ENCODE measurements at regions not wholly inside any gene's neighbourhood (a gene's known extent, or its start where the extent isn't known, plus 50 kb on each side); places are given as distances from the start of the nearest gene placed in this dataset.

GRCh38 chr11:7175007-7175406 lies 76.7 kb upstream of the SYT9 start:
- Histone ChIP-seq H2AFZ (ENCODE audit: low read depth) (no peak overlapping the region), H3K4me2 (no peak overlapping the region), H3K4me3 (ENCODE audit: low read depth in 2 of 2, low read length in 1 of 2) (no peak overlapping the region), H4K20me1 (ENCODE audit: insufficient read depth) (no peaks in the 10 kb centered on the region), H3K27ac (ENCODE audit: low read depth in 2 of 2, low read length in 1 of 2) (no peak overlapping the region), H3K9me3 (no peaks in the 10 kb centered on the region), H3K9me2 (no peaks in the 10 kb centered on the region), H3K27me3 (ENCODE audit: insufficient read depth) (no peaks in the 10 kb centered on the region), H3K79me2 (ENCODE audit: insufficient read depth) (no peaks in the 10 kb centered on the region), H3F3A (replicated peaks; ENCODE audit: insufficient read depth) (no peaks in the 10 kb centered on the region), H3K4me1 (ENCODE audit: control insufficient read depth in 1 of 2, insufficient read depth in 2 of 2, low read depth in 1 of 2, low read length in 1 of 2) (no peaks in the 10 kb centered on the region), H3K36me3 (replicated peaks in 1 of 2; ENCODE audit: control insufficient read depth in 1 of 2, insufficient read depth in 2 of 2, low read length in 1 of 2) (no peaks in the 10 kb centered on the region), H3K9ac (no peak overlapping the region)
- TF ChIP-seq YY1 (IDR thresholded peaks at IDR 0.05; ENCODE audit: low read depth) (no peak), SMC3 (IDR thresholded peaks at IDR 0.05; ENCODE audit: low read depth, low read length) (no peak), ELF1 (IDR thresholded peaks at IDR 0.05) (no peak), RXRA (IDR thresholded peaks at IDR 0.05; ENCODE audit: borderline replicate concordance, low read depth) (no peak), IRF3 (IDR thresholded peaks at IDR 0.05; ENCODE audit: low read depth, low read length) (no peak), EZH2phosphoT487 (IDR thresholded peaks at IDR 0.05; ENCODE audit: borderline replicate concordance, low read depth) (no peak), TEAD4 (IDR thresholded peaks at IDR 0.05; ENCODE audit: borderline replicate concordance, insufficient read depth) (no peak), RFX5 (IDR thresholded peaks at IDR 0.05; ENCODE audit: low read length) (no peak), GATA2 (CRISPR knock-in tag; IDR thresholded peaks at IDR 0.05) (no peak), GABPA (IDR thresholded peaks at IDR 0.05; ENCODE audit: low read depth) (no peak), USF1 (IDR thresholded peaks at IDR 0.05; ENCODE audit: borderline replicate concordance, low read depth) (no peak), USF2 (IDR thresholded peaks at IDR 0.05; ENCODE audit: borderline replicate concordance, low read depth, low read length) (no peak), RCOR1 (IDR thresholded peaks at IDR 0.05; ENCODE audit: low read length) (no peak), TAF1 (IDR thresholded peaks at IDR 0.05; ENCODE audit: borderline replicate concordance, low read depth, low read length) (no peak), JUND (IDR thresholded peaks at IDR 0.05) (no peak)
- TF ChIP-seq, protein P1, sequence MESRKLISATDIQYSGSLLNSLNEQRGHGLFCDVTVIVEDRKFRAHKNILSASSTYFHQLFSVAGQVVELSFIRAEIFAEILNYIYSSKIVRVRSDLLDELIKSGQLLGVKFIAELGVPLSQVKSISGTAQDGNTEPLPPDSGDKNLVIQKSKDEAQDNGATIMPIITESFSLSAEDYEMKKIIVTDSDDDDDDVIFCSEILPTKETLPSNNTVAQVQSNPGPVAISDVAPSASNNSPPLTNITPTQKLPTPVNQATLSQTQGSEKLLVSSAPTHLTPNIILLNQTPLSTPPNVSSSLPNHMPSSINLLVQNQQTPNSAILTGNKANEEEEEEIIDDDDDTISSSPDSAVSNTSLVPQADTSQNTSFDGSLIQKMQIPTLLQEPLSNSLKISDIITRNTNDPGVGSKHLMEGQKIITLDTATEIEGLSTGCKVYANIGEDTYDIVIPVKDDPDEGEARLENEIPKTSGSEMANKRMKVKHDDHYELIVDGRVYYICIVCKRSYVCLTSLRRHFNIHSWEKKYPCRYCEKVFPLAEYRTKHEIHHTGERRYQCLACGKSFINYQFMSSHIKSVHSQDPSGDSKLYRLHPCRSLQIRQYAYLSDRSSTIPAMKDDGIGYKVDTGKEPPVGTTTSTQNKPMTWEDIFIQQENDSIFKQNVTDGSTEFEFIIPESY (IDR thresholded peaks at IDR 0.05; ENCODE audit: borderline replicate concordance, low read depth): no peak
- TF ChIP-seq, protein P2, sequence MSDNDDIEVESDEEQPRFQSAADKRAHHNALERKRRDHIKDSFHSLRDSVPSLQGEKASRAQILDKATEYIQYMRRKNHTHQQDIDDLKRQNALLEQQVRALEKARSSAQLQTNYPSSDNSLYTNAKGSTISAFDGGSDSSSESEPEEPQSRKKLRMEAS (IDR thresholded peaks at IDR 0.05; ENCODE audit: low read depth): no peak
- TF ChIP-seq, protein P3, sequence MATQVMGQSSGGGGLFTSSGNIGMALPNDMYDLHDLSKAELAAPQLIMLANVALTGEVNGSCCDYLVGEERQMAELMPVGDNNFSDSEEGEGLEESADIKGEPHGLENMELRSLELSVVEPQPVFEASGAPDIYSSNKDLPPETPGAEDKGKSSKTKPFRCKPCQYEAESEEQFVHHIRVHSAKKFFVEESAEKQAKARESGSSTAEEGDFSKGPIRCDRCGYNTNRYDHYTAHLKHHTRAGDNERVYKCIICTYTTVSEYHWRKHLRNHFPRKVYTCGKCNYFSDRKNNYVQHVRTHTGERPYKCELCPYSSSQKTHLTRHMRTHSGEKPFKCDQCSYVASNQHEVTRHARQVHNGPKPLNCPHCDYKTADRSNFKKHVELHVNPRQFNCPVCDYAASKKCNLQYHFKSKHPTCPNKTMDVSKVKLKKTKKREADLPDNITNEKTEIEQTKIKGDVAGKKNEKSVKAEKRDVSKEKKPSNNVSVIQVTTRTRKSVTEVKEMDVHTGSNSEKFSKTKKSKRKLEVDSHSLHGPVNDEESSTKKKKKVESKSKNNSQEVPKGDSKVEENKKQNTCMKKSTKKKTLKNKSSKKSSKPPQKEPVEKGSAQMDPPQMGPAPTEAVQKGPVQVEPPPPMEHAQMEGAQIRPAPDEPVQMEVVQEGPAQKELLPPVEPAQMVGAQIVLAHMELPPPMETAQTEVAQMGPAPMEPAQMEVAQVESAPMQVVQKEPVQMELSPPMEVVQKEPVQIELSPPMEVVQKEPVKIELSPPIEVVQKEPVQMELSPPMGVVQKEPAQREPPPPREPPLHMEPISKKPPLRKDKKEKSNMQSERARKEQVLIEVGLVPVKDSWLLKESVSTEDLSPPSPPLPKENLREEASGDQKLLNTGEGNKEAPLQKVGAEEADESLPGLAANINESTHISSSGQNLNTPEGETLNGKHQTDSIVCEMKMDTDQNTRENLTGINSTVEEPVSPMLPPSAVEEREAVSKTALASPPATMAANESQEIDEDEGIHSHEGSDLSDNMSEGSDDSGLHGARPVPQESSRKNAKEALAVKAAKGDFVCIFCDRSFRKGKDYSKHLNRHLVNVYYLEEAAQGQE (IDR thresholded peaks at IDR 0.05; ENCODE audit: low read depth, low read length): no peak
- ChIA-PET CTCF (interaction anchor here (0.9 kb wide), 1 partner anchor 267 kb away, joined by 4 read pairs; no protein-coding TSS in a partner anchor), POLR2A (no interaction called here)
- DNase-seq: no peak
